ENCODE measurements at regions not wholly inside any gene's neighbourhood (a gene's known extent, or its start where the extent isn't known, plus 50 kb on each side); places are given as distances from the start of the nearest gene placed in this dataset.

DNA sequence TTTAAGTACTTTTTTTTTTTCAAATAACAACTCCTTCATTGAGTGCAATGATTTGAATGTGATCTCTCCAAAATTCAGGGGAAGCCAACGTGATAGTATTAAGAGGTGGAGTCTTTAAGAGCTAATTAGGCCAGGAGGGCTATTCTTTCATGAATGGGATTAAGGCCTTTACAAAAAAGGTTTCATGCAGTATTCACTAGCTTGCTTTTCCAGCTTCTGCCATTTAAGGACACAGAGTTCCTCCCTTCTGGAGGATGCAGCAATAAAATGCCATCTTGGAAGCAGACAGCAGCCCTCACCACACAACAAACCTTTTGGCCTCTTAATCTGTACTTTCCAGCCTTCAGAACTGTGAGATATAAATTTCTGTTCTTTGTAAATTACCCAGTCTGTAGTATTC is 586.8 kb upstream of the LMO3 start:
- TF ChIP-seq, protein P1, sequence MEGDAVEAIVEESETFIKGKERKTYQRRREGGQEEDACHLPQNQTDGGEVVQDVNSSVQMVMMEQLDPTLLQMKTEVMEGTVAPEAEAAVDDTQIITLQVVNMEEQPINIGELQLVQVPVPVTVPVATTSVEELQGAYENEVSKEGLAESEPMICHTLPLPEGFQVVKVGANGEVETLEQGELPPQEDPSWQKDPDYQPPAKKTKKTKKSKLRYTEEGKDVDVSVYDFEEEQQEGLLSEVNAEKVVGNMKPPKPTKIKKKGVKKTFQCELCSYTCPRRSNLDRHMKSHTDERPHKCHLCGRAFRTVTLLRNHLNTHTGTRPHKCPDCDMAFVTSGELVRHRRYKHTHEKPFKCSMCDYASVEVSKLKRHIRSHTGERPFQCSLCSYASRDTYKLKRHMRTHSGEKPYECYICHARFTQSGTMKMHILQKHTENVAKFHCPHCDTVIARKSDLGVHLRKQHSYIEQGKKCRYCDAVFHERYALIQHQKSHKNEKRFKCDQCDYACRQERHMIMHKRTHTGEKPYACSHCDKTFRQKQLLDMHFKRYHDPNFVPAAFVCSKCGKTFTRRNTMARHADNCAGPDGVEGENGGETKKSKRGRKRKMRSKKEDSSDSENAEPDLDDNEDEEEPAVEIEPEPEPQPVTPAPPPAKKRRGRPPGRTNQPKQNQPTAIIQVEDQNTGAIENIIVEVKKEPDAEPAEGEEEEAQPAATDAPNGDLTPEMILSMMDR (conservative IDR thresholded peaks at IDR 0.05; ENCODE audit: low read length): no peak
- no peak for TF ChIP-seq EZH2phosphoT487 (IDR thresholded peaks at IDR 0.05; ENCODE audit: borderline replicate concordance, low read depth, low read length)
